ENCODE measurements at regions not wholly inside any gene's neighbourhood (a gene's known extent, or its start where the extent isn't known, plus 50 kb on each side); places are given as distances from the start of the nearest gene placed in this dataset.

- no peak for TF ChIP-seq INSM2 (tag by site-specific recombination; IDR thresholded peaks at IDR 0.05)
- no peak for TF ChIP-seq CTCF (tag by site-specific recombination; IDR thresholded peaks at IDR 0.05)
- no peak for TF ChIP-seq YY1 (tag by site-specific recombination; IDR thresholded peaks at IDR 0.05)
- TF ChIP-seq ZNF26 (tag by site-specific recombination; IDR thresholded peaks at IDR 0.05), result no peak
- TF ChIP-seq ZNF670 (tag by site-specific recombination; IDR thresholded peaks at IDR 0.05; ENCODE audit: low read depth), result no peak
- no peak for TF ChIP-seq MZF1 (tag by site-specific recombination; IDR thresholded peaks at IDR 0.05; ENCODE audit: borderline replicate concordance)
- no peak for TF ChIP-seq ZBTB26 (tag by site-specific recombination; optimal IDR thresholded peaks at IDR 0.05)
- no peak for TF ChIP-seq ZNF544 (tag by site-specific recombination; IDR thresholded peaks at IDR 0.05)
- TF ChIP-seq ZNF324 (tag by site-specific recombination; IDR thresholded peaks at IDR 0.05), result no peak
- TF ChIP-seq ZNF24 (tag by site-specific recombination; IDR thresholded peaks at IDR 0.05), result no peak
- TF ChIP-seq ZNF121 (tag by site-specific recombination; IDR thresholded peaks at IDR 0.05), result no peak
Measured at GRCh38 chr16:86707171-86707570, 128.8 kb downstream of the FOXL1 start.
